Fibroblast of the conjunctiva (primary cell): ENCODE measurements at regions not wholly inside any gene's neighbourhood (a gene's known extent, or its start where the extent isn't known, plus 50 kb on each side); places are given as distances from the start of the nearest gene placed in this dataset.
A peak's percentile ranks its signal among the peaks of the same experiment; 100 is the strongest.

Source experiments
- DNase-seq: peaks from one replicate; pipeline ENCODE4 v3.0.0-alpha.2; 2010; ENCODE audit warnings: low read depth

DNA sequence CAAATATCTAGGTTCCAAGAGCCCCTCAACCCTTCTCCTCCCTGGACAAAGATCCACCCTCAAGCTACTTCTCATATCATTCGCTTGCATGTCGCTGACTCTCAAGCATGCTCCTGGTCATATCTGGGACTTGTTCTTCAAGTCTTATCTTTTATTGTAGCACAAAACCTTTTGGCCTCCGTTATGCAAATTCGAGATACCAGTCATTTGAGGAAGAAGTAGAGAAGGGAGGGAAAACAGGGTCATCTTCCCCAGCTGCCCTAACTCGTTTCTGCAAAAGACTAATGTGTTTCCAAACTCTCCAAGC is 63.8 kb upstream of the ETS2 start:
- DNase-seq, result no peak

DNA sequence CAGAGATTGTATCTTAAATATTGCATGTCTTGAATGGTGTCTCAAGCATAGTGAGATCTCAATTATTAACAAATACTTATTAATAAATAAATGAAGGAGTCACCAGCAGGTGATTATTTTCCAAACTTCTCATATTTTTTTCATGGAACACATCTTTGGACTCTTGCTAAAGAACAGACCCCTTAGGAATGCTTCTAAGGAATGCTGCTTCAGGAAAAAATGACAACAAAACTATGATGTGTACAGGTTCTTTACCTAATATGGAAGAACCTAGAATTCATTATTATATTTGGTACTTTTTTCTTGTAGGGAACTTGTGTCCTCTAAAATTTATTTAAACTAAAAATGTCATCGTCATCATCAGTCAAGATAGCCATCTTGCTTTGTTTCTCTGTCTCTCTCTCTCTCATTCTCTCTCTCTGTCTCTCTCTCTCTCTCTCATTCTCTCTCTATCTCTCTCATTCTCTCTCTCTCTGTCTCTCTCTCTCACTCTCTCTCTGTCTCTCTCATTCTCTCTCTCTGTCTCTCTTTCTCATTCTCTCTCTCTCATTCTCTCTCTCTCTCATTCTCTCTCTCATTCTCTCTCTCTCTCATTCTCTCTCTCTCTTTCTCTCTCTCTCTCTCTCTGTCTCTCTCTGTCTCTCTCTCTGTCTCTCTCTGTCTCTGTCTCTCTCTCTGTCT is 63.0 kb upstream of the ETS2 start:
- no peak for DNase-seq

DNA sequence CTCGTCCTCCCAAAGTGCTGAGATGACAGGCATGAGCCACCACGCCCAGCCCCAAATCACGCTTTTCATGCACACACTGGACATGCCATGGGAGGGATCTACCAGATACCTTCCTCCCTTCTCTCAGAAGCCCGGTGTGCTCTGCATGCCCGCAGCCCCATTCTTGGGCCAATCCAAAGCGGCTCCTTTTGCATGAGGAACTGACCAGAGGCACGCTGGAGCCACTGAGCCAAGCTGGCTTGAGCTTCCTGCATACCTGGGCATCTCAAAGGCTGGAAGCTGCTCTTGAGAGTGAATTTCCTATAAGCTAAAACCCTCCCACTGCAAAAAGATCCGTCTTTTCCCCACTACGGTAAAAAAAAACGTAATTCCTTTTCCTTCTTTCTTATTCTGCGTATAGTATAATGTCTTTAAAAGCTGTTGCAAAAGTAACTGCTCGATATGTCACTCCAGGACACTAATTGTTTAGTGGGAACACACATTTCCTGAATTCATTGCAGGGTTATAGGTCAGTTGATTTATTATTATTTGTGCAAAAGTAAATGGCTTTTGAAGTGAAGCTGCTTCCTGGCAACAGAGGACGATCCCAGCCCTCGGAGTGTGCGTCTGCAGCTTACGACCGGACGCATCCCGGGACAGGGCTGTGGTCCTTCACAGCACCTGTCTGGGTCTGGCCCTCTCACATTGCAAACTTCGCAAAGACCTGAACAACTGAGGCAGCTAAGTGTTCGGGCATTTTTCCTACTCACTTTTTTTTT is 61.8 kb upstream of the ETS2 start:
- DNase-seq, result no peak

- DNase-seq, result no peak
Observed at GRCh38 chr21:38744861-38745260, 60.9 kb upstream of the ETS2 start.

DNA sequence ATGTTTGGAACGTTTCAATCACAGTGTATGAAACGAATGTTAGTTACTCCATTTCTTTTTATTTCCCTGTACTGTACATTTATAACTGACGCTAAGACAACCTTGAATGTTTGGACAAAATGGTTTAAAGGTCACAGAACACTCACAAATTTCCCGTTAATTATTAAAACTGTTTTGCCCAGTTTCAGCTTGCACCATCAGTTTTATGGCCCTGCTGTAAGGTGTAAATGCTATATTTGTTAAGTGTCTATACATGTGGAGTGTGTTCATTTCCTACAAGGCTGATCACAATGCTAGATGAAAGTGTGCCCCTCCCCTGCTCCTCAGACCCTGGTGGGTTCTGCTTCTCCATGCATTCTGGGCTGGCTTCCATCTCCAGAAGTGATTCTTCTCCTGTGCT is 57.9 kb upstream of the ETS2 start:
- no peak for DNase-seq

GRCh38 chr21:38751379-38752050 is 54.2 kb upstream of the ETS2 start:
- peak; percentile 20 for DNase-seq

DNA sequence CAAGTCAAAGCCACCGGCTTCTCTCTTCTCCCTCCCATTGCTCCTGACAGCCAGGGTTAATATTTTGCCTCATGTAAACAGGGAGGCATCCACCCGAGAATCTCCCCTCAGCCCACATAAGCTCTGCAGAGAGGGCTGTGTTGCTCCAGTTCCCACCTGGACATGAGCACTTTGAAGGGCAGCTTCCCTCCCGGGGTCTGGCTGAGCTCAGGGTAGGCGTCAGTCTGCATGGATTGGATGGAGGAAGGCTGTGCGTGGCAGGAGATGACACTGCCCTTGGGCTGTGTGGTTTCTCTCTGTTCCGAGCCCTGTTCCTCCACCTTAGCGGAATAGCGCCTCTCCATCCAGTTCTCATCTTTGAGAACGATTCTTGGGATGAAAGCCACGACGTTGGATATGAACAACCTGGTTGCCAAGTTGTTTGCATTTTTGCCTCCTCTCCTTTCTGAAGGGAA is 53.7 kb upstream of the ETS2 start:
- no peak for DNase-seq

DNA sequence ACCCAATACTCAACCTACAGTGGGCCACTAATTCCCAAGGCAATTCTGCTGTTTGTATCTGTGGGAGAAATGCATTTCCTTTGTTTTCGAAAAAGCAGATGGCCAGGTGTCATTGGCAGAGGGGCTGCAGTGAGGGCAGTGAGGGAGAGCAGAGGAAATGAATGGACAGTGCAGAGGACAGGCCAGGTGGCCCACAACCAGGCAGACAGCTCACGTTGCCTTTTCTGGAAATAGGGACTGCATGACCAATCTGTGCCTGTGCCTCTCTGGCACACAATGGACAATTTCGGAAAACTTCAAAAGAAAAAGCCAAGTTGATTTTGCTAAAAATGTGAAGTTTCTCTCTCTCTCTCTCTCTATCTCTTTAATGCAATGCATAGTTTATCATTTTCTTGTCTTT is 52.6 kb upstream of the ETS2 start:
- DNase-seq, result no peak

DNA sequence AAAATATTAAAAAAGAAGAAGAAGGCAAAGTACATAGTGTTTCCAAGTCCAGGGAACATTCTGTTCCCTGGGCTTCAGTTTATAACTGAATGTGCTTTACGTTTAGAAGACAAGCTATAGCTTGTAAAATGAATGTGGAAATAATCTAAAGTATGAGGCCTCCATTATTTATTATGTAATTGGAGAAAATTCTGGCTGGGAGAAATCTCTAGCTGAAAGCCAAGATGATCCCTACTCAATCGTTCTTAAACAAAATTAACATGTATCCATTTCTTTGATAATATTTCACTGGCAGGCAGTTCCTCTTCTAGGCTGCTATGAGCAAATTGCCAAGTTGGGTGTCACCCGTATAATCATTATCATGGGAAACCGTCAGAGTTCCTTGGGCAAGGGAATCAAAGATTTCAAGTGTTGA is 52.2 kb upstream of the ETS2 start:
- peak; percentile 41 for DNase-seq
